ENCODE measurements at regions not wholly inside any gene's neighbourhood (a gene's known extent, or its start where the extent isn't known, plus 50 kb on each side); places are given as distances from the start of the nearest gene placed in this dataset.

- no peak for TF ChIP-seq CTCF (IDR thresholded peaks at IDR 0.05 in 2 of 3, conservative IDR thresholded peaks at IDR 0.05 in 1 of 3; ENCODE audit: borderline replicate concordance in 1 of 3, insufficient read depth in 1 of 3, low read depth in 2 of 3, low read length in 2 of 3)
- TF ChIP-seq POLR2AphosphoS5 (IDR thresholded peaks at IDR 0.05; ENCODE audit: low read depth, low read length): no peak
- no peak for TF ChIP-seq EZH2phosphoT487 (IDR thresholded peaks at IDR 0.05; ENCODE audit: borderline replicate concordance)
- TF ChIP-seq CEBPB (IDR thresholded peaks at IDR 0.05; ENCODE audit: low read depth): no peak
- no peak for TF ChIP-seq RAD21 (IDR thresholded peaks at IDR 0.05; ENCODE audit: low read depth)
- TF ChIP-seq ZNF274 (IDR thresholded peaks at IDR 0.05; ENCODE audit: low read depth, low read length): no peak
- no peak for TF ChIP-seq POLR2A (IDR thresholded peaks at IDR 0.05; ENCODE audit: borderline replicate concordance, extremely low read depth, insufficient read depth, insufficient read length)
- no peak for TF ChIP-seq EGR1 (IDR thresholded peaks at IDR 0.05; ENCODE audit: low read depth)
- no peak for TF ChIP-seq SIN3A (IDR thresholded peaks at IDR 0.05; ENCODE audit: low read depth)
- TF ChIP-seq REST (IDR thresholded peaks at IDR 0.05; ENCODE audit: low read depth): no peak
- TF ChIP-seq EZH2 (IDR thresholded peaks at IDR 0.05): no peak
Observed at GRCh38 chr13:85405316-85405897, 393.8 kb downstream of the SLITRK6 start.

All from HCT116 (cell line).